ENCODE measurements at regions not wholly inside any gene's neighbourhood (a gene's known extent, or its start where the extent isn't known, plus 50 kb on each side); places are given as distances from the start of the nearest gene placed in this dataset.

- ChIA-PET POLR2A (no interaction called here), CTCF (no interaction called here)
- Histone ChIP-seq H3K4me3 (ENCODE audit: control extremely low read depth in 1 of 5, extremely low read depth in 1 of 5, insufficient read depth in 1 of 5, low read depth in 2 of 5, low read length in 4 of 5) (no peak overlapping the region), H3K79me2 (ENCODE audit: control insufficient read depth, insufficient read depth, low read length) (no peaks in the 10 kb centered on the region), H3K9me3 (ENCODE audit: control extremely low read depth in 1 of 3, control insufficient read depth in 2 of 3, insufficient read depth in 1 of 3, low read length in 2 of 3) (peaks cover 0 to 4% (median 0%) of the 10 kb centered on the region in 3 donors), H4K20me1 (ENCODE audit: control insufficient read depth, insufficient read depth, low read length, poor library complexity, severe bottlenecking) (no peaks in the 10 kb centered on the region), H3K9ac (ENCODE audit: low read length) (no peak overlapping the region), H3K4me1 (ENCODE audit: control insufficient read depth in 2 of 2, insufficient read depth in 2 of 2, low read length in 2 of 2) (no peaks in the 10 kb centered on the region), H3K27me3 (replicated peaks in 1 of 4; ENCODE audit: control extremely low read depth in 1 of 4, control insufficient read depth in 3 of 4, insufficient read depth in 4 of 4, low read length in 3 of 4) (no peaks in the 10 kb centered on the region), H3K36me3 (replicated peaks in 1 of 2; ENCODE audit: control extremely low read depth in 1 of 2, control insufficient read depth in 1 of 2, extremely low read depth in 1 of 2, insufficient read depth in 2 of 2, low read length in 1 of 2) (no peaks in the 10 kb centered on the region), H2AFZ (ENCODE audit: insufficient read depth, low read depth, low read length, poor library complexity, severe bottlenecking) (no peak overlapping the region), H3K4me2 (replicated peaks; ENCODE audit: low read depth, low read length, poor library complexity, severe bottlenecking) (no peak overlapping the region), H3K27ac (ENCODE audit: low read length in 2 of 2) (no peak overlapping the region)
- H3K27me3 Mint-ChIP-seq: no peaks in the 10 kb centered on the region
- intact Hi-C loops (cut with micrococcal nuclease): no loop called here
- no peak overlapping the region for H3K4me3 Mint-ChIP-seq
- no peak overlapping the region for H3K27ac Mint-ChIP-seq
- H3K9me3 Mint-ChIP-seq (ENCODE audit: insufficient read depth): no peaks in the 10 kb centered on the region
- 100% methylated on average over 1 of the region's 2 CpGs for WGBS (ENCODE audit: insufficient coverage)
- ATAC-seq (ENCODE audit: low read depth) (no peak), DNase-seq (no peak)
- H3K4me1 Mint-ChIP-seq: no peaks in the 10 kb centered on the region
- no peak for TF ChIP-seq EZH2 (IDR thresholded peaks at IDR 0.05; ENCODE audit: borderline replicate concordance, insufficient read depth, low read depth, low read length, poor library complexity, severe bottlenecking)
- TF ChIP-seq, protein P1, sequence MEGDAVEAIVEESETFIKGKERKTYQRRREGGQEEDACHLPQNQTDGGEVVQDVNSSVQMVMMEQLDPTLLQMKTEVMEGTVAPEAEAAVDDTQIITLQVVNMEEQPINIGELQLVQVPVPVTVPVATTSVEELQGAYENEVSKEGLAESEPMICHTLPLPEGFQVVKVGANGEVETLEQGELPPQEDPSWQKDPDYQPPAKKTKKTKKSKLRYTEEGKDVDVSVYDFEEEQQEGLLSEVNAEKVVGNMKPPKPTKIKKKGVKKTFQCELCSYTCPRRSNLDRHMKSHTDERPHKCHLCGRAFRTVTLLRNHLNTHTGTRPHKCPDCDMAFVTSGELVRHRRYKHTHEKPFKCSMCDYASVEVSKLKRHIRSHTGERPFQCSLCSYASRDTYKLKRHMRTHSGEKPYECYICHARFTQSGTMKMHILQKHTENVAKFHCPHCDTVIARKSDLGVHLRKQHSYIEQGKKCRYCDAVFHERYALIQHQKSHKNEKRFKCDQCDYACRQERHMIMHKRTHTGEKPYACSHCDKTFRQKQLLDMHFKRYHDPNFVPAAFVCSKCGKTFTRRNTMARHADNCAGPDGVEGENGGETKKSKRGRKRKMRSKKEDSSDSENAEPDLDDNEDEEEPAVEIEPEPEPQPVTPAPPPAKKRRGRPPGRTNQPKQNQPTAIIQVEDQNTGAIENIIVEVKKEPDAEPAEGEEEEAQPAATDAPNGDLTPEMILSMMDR (IDR thresholded peaks at IDR 0.05): no peak
Observed at GRCh38 chr15:47534673-47535072, 182.6 kb upstream of the SEMA6D start.

DNA sequence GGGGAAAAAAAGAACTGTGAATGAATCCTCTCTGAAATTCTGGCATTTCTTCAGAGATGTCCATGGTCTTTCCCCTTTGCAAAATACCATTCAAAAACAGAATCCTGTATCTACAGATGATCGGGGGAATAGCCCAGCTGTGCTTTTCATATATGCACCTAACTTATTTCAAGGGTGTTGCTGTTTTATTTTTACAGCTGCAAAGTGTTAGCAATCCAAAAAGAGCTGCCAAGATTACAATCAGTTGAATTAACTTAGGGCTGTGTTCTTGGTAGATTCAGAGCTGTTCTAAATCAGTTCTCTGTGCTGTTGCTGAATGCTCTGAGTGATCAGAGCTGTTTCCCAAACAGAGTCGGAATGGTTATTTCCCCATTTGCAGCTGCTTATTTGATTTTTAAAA lies 175.7 kb upstream of the SEMA6D start:
- Histone ChIP-seq H3K79me2 (ENCODE audit: control insufficient read depth, insufficient read depth, low read length) (no peaks in the 10 kb centered on the region), H4K20me1 (ENCODE audit: control insufficient read depth, insufficient read depth, low read length, poor library complexity, severe bottlenecking) (no peaks in the 10 kb centered on the region), H3K4me1 (ENCODE audit: control insufficient read depth in 2 of 2, insufficient read depth in 2 of 2, low read length in 2 of 2) (no peaks in the 10 kb centered on the region), H3K4me2 (replicated peaks; ENCODE audit: low read depth, low read length, poor library complexity, severe bottlenecking) (no peak overlapping the region), H3K27ac (ENCODE audit: low read length in 2 of 2) (no peak overlapping the region), H3K9me3 (ENCODE audit: control extremely low read depth in 1 of 3, control insufficient read depth in 2 of 3, insufficient read depth in 1 of 3, low read length in 2 of 3) (no peaks in the 10 kb centered on the region), H3K27me3 (replicated peaks in 1 of 4; ENCODE audit: control extremely low read depth in 1 of 4, control insufficient read depth in 3 of 4, insufficient read depth in 4 of 4, low read length in 3 of 4) (no peaks in the 10 kb centered on the region), H3K4me3 (ENCODE audit: control extremely low read depth in 1 of 5, extremely low read depth in 1 of 5, insufficient read depth in 1 of 5, low read depth in 2 of 5, low read length in 4 of 5) (no peak overlapping the region), H2AFZ (ENCODE audit: insufficient read depth, low read depth, low read length, poor library complexity, severe bottlenecking) (no peak overlapping the region), H3K9ac (ENCODE audit: low read length) (no peak overlapping the region), H3K36me3 (replicated peaks in 1 of 2; ENCODE audit: control extremely low read depth in 1 of 2, control insufficient read depth in 1 of 2, extremely low read depth in 1 of 2, insufficient read depth in 2 of 2, low read length in 1 of 2) (no peaks in the 10 kb centered on the region)
- Mint-ChIP-seq H3K4me1 (no peaks in the 10 kb centered on the region), H3K27ac (no peak overlapping the region), H3K27me3 (no peaks in the 10 kb centered on the region), H3K9me3 (ENCODE audit: insufficient read depth) (no peaks in the 10 kb centered on the region), H3K4me3 (no peak overlapping the region)
- intact Hi-C loops (cut with micrococcal nuclease): no loop called here
- CTCF ChIA-PET: no interaction called here
- TF ChIP-seq, protein P1 (IDR thresholded peaks at IDR 0.05): no peak
- TF ChIP-seq EZH2 (IDR thresholded peaks at IDR 0.05; ENCODE audit: borderline replicate concordance, insufficient read depth, low read depth, low read length, poor library complexity, severe bottlenecking): no peak
- POLR2A ChIA-PET: no interaction called here
- no CpG with 5 or more reads among the region's 2 CpGs for WGBS (ENCODE audit: insufficient coverage)
- DNase-seq (no peak), ATAC-seq (ENCODE audit: low read depth) (no peak)

Data from B cell (primary cell).